ENCODE measurements at regions not wholly inside any gene's neighbourhood (a gene's known extent, or its start where the extent isn't known, plus 50 kb on each side); places are given as distances from the start of the nearest gene placed in this dataset.

DNA sequence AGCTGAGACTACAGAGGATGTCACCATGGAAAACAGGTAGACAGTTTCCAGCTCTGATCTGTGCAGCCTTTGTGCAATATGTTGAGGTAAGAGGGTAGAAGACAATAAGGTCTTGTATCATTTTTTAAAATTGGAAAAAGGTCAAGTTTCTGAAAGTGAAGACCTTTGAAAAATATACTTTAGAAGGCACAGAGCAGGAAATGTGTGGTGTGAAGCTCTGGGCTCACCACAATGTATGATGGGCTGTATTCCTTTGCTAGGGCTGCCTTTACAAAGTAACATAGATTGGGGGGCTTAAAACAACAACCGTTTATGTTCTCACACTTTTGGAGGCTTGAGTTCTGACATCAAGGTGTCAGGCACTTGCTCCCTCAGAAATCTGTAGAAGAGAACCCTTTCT, 514.3 kb upstream of the JARID2 start:
- no peak for TF ChIP-seq POLR2A (IDR thresholded peaks at IDR 0.05; ENCODE audit: low read depth, low read length)
- no peak for TF ChIP-seq ZBED1 (IDR thresholded peaks at IDR 0.05; ENCODE audit: borderline replicate concordance)

Measured in GM12878 (cell line).